ENCODE measurements at regions not wholly inside any gene's neighbourhood (a gene's known extent, or its start where the extent isn't known, plus 50 kb on each side); places are given as distances from the start of the nearest gene placed in this dataset.
"Not testable (repeated sequence)": the region's sequence is repeated elsewhere in the genome, so short reads cannot be mapped to it uniquely, and the experiment has no call there.

- DNase-seq (ENCODE audit: low read depth) = no peak
Observed at GRCh38 chr3:107942244-107942643, 148.6 kb downstream of the CD47 start.

GRCh38 chr3:107939691-107940442 is 151.0 kb downstream of the CD47 start:
- no peak for DNase-seq (ENCODE audit: low read depth)

GRCh38 chr3:107938143-107938542 is 152.7 kb downstream of the CD47 start:
- no peak for DNase-seq (ENCODE audit: low read depth)

GRCh38 chr3:107934808-107935207 is 156.0 kb downstream of the CD47 start:
- DNase-seq (ENCODE audit: low read depth) = no peak

GRCh38 chr3:107933450-107933849 is 157.4 kb downstream of the CD47 start:
- DNase-seq (ENCODE audit: low read depth) = no peak

GRCh38 chr3:107931326-107931725 is 159.5 kb downstream of the CD47 start:
- DNase-seq (ENCODE audit: low read depth) = no peak

GRCh38 chr3:107929088-107929487 is 161.7 kb downstream of the CD47 start:
- DNase-seq (ENCODE audit: low read depth) = no peak

GRCh38 chr3:107928084-107928445 is 162.8 kb downstream of the CD47 start:
- no peak for DNase-seq (ENCODE audit: low read depth)

GRCh38 chr3:107927361-107928083 is 163.3 kb downstream of the CD47 start:
- no peak for DNase-seq (ENCODE audit: low read depth)

GRCh38 chr3:107925851-107926250 is 165.0 kb downstream of the CD47 start:
- DNase-seq (ENCODE audit: low read depth) = no peak

- no peak for DNase-seq (ENCODE audit: low read depth)
Observed at GRCh38 chr3:107921038-107921437, 169.8 kb downstream of the CD47 start.

GRCh38 chr3:107920538-107920937 is 170.3 kb downstream of the CD47 start:
- no peak for DNase-seq (ENCODE audit: low read depth)

- DNase-seq (ENCODE audit: low read depth) = no peak
Observed at GRCh38 chr3:107919239-107919638, 171.6 kb downstream of the CD47 start.

GRCh38 chr3:107916171-107916570 is 174.7 kb downstream of the CD47 start:
- no peak for DNase-seq (ENCODE audit: low read depth)

- DNase-seq (ENCODE audit: low read depth) = no peak
Observed at GRCh38 chr3:107915706-107916105, 175.1 kb downstream of the CD47 start.

GRCh38 chr3:107913701-107914100 is 177.1 kb downstream of the CD47 start:
- no peak for DNase-seq (ENCODE audit: low read depth)

- DNase-seq (ENCODE audit: low read depth) = no peak
Observed at GRCh38 chr3:107911337-107912000, 179.4 kb downstream of the CD47 start.

- no peak for DNase-seq (ENCODE audit: low read depth)
Observed at GRCh38 chr3:107910713-107911259, 180.0 kb downstream of the CD47 start.

- not testable (repeated sequence) for DNase-seq (ENCODE audit: low read depth)
Observed at GRCh38 chr3:107909583-107909982, 181.2 kb downstream of the CD47 start.

- no peak for DNase-seq (ENCODE audit: low read depth)
Observed at GRCh38 chr3:107907996-107908395, 182.8 kb downstream of the CD47 start.

GRCh38 chr3:107904536-107905066 is 186.2 kb downstream of the CD47 start:
- DNase-seq (ENCODE audit: low read depth) = no peak

GRCh38 chr3:107899990-107900651 is 190.7 kb downstream of the CD47 start:
- DNase-seq (ENCODE audit: low read depth) = no peak
